Loucy (cell line): ENCODE measurements at regions not wholly inside any gene's neighbourhood (a gene's known extent, or its start where the extent isn't known, plus 50 kb on each side); places are given as distances from the start of the nearest gene placed in this dataset.

ENCODE experiments used
- H2AFZ ChIP-seq: fragments of 200-600 bp; sonication (generic); 2 replicates; pipeline ENCODE4 v1.6.0; 2016; ENCODE audit warnings: antibody characterized with exemption, mild to moderate bottlenecking, low read length, moderate library complexity
- H3F3A ChIP-seq: fragments of 200-600 bp; 2 replicates; pipeline ENCODE4 v1.6.0; 2016; ENCODE audit warnings: antibody characterized with exemption, low read depth, mild to moderate bottlenecking
- H3K27me3 ChIP-seq: fragments of 200-600 bp; sonication (generic); 2 replicates; pipeline ENCODE4 v1.6.1; 2014; ENCODE audit warnings: low read length, mild to moderate bottlenecking; ENCODE audit not compliant: insufficient read depth, poor library complexity, severe bottlenecking
- H3K36me3 ChIP-seq: fragments of 200-600 bp; sonication (generic); 2 replicates; pipeline ENCODE4 v1.6.1; 2016; ENCODE audit warnings: low read length; ENCODE audit not compliant: insufficient read depth
- H3K4me1 ChIP-seq: fragments of 200-600 bp; sonication (generic); 2 replicates; pipeline ENCODE4 v1.5.1; 2014; ENCODE audit warnings: low read length, mild to moderate bottlenecking; ENCODE audit not compliant: insufficient read depth, poor library complexity, severe bottlenecking
- H3K4me2 ChIP-seq: fragments of 200-600 bp; sonication (generic); 2 replicates; pipeline ENCODE4 v1.6.0; 2014; ENCODE audit warnings: antibody characterized with exemption, low read length, low read depth, mild to moderate bottlenecking; ENCODE audit not compliant: poor library complexity, severe bottlenecking
- H3K4me3 ChIP-seq: fragments of 200-600 bp; sonication (generic); 2 replicates; pipeline ENCODE4 v1.5.1; 2014; ENCODE audit warnings: low read length, mild to moderate bottlenecking, mixed read lengths; ENCODE audit not compliant: poor library complexity, severe bottlenecking
- H3K79me2 ChIP-seq: fragments of 200-600 bp; sonication (generic); 2 replicates; pipeline ENCODE4 v1.6.1; 2014; ENCODE audit warnings: low read length; ENCODE audit not compliant: insufficient read depth
- H3K9ac ChIP-seq: fragments of 200-600 bp; sonication (generic); 2 replicates; pipeline ENCODE4 v1.6.0; 2014; ENCODE audit warnings: mild to moderate bottlenecking, low read depth, low read length, moderate library complexity; ENCODE audit not compliant: poor library complexity, severe bottlenecking
- H3K9me2 ChIP-seq: fragments of 200-600 bp; sonication (generic); replicated peaks from 2 replicates; pipeline ENCODE4 v1.6.1; 2016; ENCODE audit warnings: low read depth, low read length, mixed read lengths
- H3K9me3 ChIP-seq: fragments of 200-600 bp; sonication (generic); 2 replicates; pipeline ENCODE4 v1.6.1; 2014; ENCODE audit warnings: mild to moderate bottlenecking, antibody characterized with exemption, low read length, low read depth; ENCODE audit not compliant: insufficient read depth
- H4K20me1 ChIP-seq: fragments of 200-600 bp; sonication (generic); 2 replicates; pipeline ENCODE4 v1.6.0; 2014; ENCODE audit warnings: antibody characterized with exemption, low read length, mild to moderate bottlenecking; ENCODE audit not compliant: insufficient read depth, poor library complexity, severe bottlenecking
- CTCF ChIP-seq: fragments of 200-600 bp; sonication (generic); conservative IDR thresholded peaks from 2 replicates; pipeline ENCODE4 v1.5.1; 2014; ENCODE audit warnings: mild to moderate bottlenecking, antibody characterized with exemption, low read length
- EZH2phosphoT487 ChIP-seq: fragments of 200-600 bp; IDR thresholded peaks from 2 replicates; pipeline ENCODE4 v1.6.1; 2018; ENCODE audit warnings: antibody characterized with exemption, mild to moderate bottlenecking, moderate library complexity, borderline replicate concordance

GRCh38 chr12:71036526-71036925 lies 116.0 kb upstream of the PTPRR start:
- Histone ChIP-seq H3K9me2 (no peaks in the 10 kb centered on the region), H3K4me1 (peaks cover 22% of the 10 kb centered on the region), H3F3A (no peaks in the 10 kb centered on the region), H3K9me3 (no peaks in the 10 kb centered on the region), H3K27me3 (no peaks in the 10 kb centered on the region), H3K9ac (no peak overlapping the region), H2AFZ (no peak overlapping the region), H3K79me2 (no peaks in the 10 kb centered on the region), H3K4me2 (no peak overlapping the region), H4K20me1 (no peaks in the 10 kb centered on the region), H3K36me3 (no peaks in the 10 kb centered on the region), H3K4me3 (no peak overlapping the region)
- TF ChIP-seq CTCF: no peak
- no peak for TF ChIP-seq EZH2phosphoT487

- Histone ChIP-seq H3F3A (no peaks in the 10 kb centered on the region), H3K9me3 (no peaks in the 10 kb centered on the region), H3K4me1 (peaks cover 52% of the 10 kb centered on the region), H3K4me3 (no peak overlapping the region), H3K79me2 (no peaks in the 10 kb centered on the region), H2AFZ (no peak overlapping the region), H3K9ac (no peak overlapping the region), H3K36me3 (no peaks in the 10 kb centered on the region), H4K20me1 (no peaks in the 10 kb centered on the region), H3K9me2 (no peaks in the 10 kb centered on the region), H3K27me3 (no peaks in the 10 kb centered on the region), H3K4me2 (no peak overlapping the region)
- TF ChIP-seq EZH2phosphoT487: no peak
- no peak for TF ChIP-seq CTCF
These were observed 112.4 kb upstream of the PTPRR start for GRCh38 chr12:71032933-71033332.

DNA sequence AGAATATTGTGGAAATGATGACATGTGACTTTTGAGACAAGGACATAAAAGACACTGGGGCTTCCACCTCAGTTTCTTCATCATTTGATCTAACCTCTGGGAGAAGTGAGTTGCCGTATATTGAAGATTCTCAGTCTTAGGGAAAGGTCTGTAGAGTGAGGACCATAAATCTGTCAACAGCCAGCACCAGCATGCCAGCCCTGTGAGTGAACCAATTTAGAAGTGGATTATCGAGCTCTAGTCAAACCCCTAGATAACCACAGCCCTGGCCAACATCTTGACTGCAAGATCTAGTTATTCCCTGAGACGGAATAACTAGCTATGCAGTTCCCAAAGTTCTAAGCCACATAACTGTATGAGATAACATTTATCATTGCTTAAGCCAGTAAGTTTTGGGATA lies 108.8 kb upstream of the PTPRR start:
- Histone ChIP-seq H4K20me1 (no peaks in the 10 kb centered on the region), H3K27me3 (no peaks in the 10 kb centered on the region), H3K4me3 (no peak overlapping the region), H2AFZ (no peak overlapping the region), H3K36me3 (no peaks in the 10 kb centered on the region), H3K79me2 (no peaks in the 10 kb centered on the region), H3K9me3 (no peaks in the 10 kb centered on the region), H3K4me2 (no peak overlapping the region), H3K4me1 (peaks cover 52% of the 10 kb centered on the region), H3K9me2 (no peaks in the 10 kb centered on the region), H3F3A (no peaks in the 10 kb centered on the region), H3K9ac (no peak overlapping the region)
- TF ChIP-seq CTCF: no peak
- no peak for TF ChIP-seq EZH2phosphoT487
